BE2C (cell line): ENCODE measurements at regions not wholly inside any gene's neighbourhood (a gene's known extent, or its start where the extent isn't known, plus 50 kb on each side); places are given as distances from the start of the nearest gene placed in this dataset.

Source experiments
- DNase-seq: peaks from one replicate; pipeline ENCODE4 v3.0.0-alpha.2; 2020
- H3K27me3 ChIP-seq: fragments of 250-450 bp; sonication (Bioruptor Pico); 2 replicates; pipeline ENCODE4 v1.5.1; 2020; ENCODE audit warnings: mild to moderate bottlenecking
- H3K36me3 ChIP-seq: fragments of 250-450 bp; sonication (Bioruptor Pico); 2 replicates; pipeline ENCODE4 v1.5.1; 2020; ENCODE audit warnings: mild to moderate bottlenecking
- H3K4me1 ChIP-seq: fragments of 250-450 bp; sonication (Bioruptor Pico); 2 replicates; pipeline ENCODE4 v1.5.1; 2020
- H3K4me3 ChIP-seq: 2 replicates; pipeline ENCODE4 v1.5.1; 2011; ENCODE audit warnings: low read depth, low read length
- H3K9me3 ChIP-seq: fragments of 250-450 bp; sonication (Bioruptor Pico); 2 replicates; pipeline ENCODE4 v1.5.1; 2020
- CTCF ChIP-seq: IDR thresholded peaks from 2 replicates; pipeline ENCODE4 v1.5.1; 2012; ENCODE audit warnings: mild to moderate bottlenecking, low read depth, low read length

GRCh38 chr18:1526991-1527390 lies 622.3 kb downstream of the ADCYAP1 start:
- no peaks in the 10 kb centered on the region for H3K36me3 ChIP-seq
- H3K9me3 ChIP-seq, result no peaks in the 10 kb centered on the region
- no peak for TF ChIP-seq CTCF
- no peaks in the 10 kb centered on the region for H3K4me1 ChIP-seq
- no peaks in the 10 kb centered on the region for H3K27me3 ChIP-seq
- no peak for DNase-seq
- no peak overlapping the region for H3K4me3 ChIP-seq

- Histone ChIP-seq H3K36me3 (no peaks in the 10 kb centered on the region), H3K4me3 (no peak overlapping the region), H3K27me3 (no peaks in the 10 kb centered on the region), H3K9me3 (no peaks in the 10 kb centered on the region), H3K4me1 (no peaks in the 10 kb centered on the region)
- DNase-seq, result no peak
- TF ChIP-seq CTCF, result no peak
Measured at GRCh38 chr18:1527805-1528204, 623.1 kb downstream of the ADCYAP1 start.

- Histone ChIP-seq H3K9me3 (no peaks in the 10 kb centered on the region), H3K36me3 (no peaks in the 10 kb centered on the region), H3K27me3 (no peaks in the 10 kb centered on the region), H3K4me3 (no peak overlapping the region), H3K4me1 (no peaks in the 10 kb centered on the region)
- no peak for DNase-seq
- no peak for TF ChIP-seq CTCF
Measured at GRCh38 chr18:1528447-1528846, 623.8 kb downstream of the ADCYAP1 start.

GRCh38 chr18:1528964-1529509 lies 624.4 kb downstream of the ADCYAP1 start:
- TF ChIP-seq CTCF, result no peak
- Histone ChIP-seq H3K9me3 (no peaks in the 10 kb centered on the region), H3K36me3 (no peaks in the 10 kb centered on the region), H3K4me3 (no peak overlapping the region), H3K27me3 (no peaks in the 10 kb centered on the region), H3K4me1 (no peaks in the 10 kb centered on the region)
- no peak for DNase-seq

- Histone ChIP-seq H3K36me3 (no peaks in the 10 kb centered on the region), H3K4me3 (no peak overlapping the region), H3K27me3 (no peaks in the 10 kb centered on the region), H3K9me3 (no peaks in the 10 kb centered on the region), H3K4me1 (no peaks in the 10 kb centered on the region)
- DNase-seq, result no peak
- TF ChIP-seq CTCF, result no peak
Measured at GRCh38 chr18:1530650-1531049, 626.0 kb downstream of the ADCYAP1 start.

GRCh38 chr18:1539276-1539675 lies 634.6 kb downstream of the ADCYAP1 start:
- no peak overlapping the region for H3K4me3 ChIP-seq
- H3K36me3 ChIP-seq, result no peaks in the 10 kb centered on the region
- DNase-seq, result no peak
- H3K27me3 ChIP-seq, result no peaks in the 10 kb centered on the region
- H3K9me3 ChIP-seq, result no peaks in the 10 kb centered on the region
- no peak for TF ChIP-seq CTCF
- no peaks in the 10 kb centered on the region for H3K4me1 ChIP-seq
